Head of caudate nucleus (tissue), 42 donors: ENCODE measurements at regions not wholly inside any gene's neighbourhood (a gene's known extent, or its start where the extent isn't known, plus 50 kb on each side); places are given as distances from the start of the nearest gene placed in this dataset.

ENCODE experiments used
- DNase-seq, 42 donors: peaks; one replicate each; pipeline versions ENCODE4 v3.0.0 to v3.0.0-alpha.2; 2020 to 2021; ENCODE audit warnings: mixed read lengths in 7 of 42
- intact Hi-C: fragments of 100-400 bp; cut with DNase I; formaldehyde crosslinking; loops from one replicate; pipeline ENCODE4 v1.15.0; 2022

DNA sequence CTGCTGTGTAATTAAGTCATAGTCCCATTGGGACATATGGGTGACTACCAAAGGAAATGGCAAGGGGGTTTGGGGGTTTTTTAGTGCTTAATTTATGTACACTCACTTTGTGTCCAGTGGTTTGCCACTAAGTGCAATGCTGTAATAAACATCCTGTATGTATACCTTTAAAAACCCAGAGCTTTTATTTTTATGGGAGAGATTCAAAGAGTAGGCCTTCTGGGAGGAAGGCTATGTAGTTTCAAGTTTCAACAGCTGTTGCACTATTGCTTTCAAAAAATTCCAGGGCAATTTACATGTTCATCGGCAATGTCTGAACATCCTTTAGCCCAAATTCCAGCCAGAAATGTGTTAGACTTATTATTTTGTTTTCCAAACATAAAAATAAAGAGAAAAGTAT, 744.7 kb downstream of the XPNPEP1 start:
- intact Hi-C loops: no loop called here

DNA sequence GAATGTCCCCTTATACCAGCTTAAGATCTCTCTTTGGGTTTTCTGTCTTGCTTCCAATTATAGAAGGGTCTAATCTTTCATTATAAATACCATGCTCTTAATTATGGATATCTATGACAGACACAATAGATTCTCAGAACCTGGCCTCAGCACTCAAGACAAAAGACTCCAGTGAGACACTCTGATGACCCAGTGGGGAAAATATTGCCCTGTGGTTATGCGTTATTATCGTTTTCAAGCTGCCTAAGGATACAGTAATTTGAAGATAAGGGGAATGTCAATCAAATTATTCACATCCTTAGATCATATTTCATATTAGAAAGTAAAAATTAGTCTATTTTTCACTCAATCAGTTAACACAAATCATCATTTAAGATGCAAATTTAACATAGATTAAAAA, 748.8 kb downstream of the XPNPEP1 start:
- intact Hi-C loops: no loop called here
- DNase-seq: no peak

More for the DNA sequence above, 744.7 kb downstream of the XPNPEP1 start:
- no peak for DNase-seq

DNA sequence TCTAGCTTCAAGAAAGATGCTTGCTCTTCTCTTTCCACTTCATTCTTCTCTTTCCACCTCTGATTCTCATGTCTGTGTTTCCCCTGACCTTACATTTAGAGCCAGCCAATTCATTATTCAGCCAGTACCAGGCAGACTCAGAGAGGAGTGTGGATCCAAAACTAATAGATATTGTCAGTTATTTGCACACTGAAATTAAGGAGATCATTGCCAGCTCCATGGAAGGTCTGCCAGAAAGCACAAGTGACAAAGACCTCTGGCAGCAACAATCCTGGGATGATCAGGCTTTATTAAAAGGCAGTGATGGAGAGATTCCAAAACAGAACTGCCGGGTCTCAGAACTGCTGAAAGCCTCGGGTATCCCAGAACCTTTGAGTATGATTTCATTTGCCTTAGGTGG, 749.4 kb downstream of the XPNPEP1 start:
- no peak for DNase-seq
- intact Hi-C loops: no loop called here

DNA sequence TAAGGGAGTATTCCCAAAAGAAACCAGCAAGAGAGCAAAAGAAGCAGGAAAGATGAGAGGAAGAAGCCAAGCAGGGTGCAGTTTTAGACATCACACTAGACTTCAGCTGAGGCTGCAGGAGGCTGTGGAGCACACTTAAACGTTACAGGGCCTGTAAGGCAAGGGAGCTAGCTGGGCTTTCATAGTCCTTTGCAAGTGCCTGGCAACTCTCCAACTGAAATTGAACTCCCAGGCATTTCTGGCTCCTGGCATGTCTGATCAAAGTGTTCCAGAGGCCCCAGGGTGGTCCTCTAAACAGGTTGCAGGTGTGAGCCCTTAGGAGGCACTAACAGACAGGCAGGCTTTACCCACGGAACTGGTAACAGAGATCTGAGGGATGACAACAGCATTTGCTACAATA, 750.2 kb downstream of the XPNPEP1 start:
- no peak for DNase-seq
- intact Hi-C loops: no loop called here

DNA sequence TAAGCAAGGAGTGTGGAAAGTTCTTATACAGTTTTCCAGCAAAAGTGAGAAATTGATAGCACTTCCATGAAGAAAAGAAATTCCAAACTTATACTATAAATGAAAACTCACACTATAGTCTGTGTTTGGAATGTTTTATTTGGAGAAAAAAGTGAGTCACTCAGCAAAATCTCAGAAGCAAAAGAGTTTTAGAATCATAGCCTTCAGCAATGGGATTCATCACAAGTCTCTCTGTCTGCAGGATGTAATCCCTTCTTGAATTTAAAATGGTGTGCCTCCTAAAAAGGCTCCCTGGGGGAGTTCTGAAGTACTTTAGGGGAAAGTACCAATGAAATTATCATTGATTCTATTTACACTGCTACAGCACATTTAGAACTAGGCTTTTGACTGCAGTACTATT, 756.4 kb downstream of the XPNPEP1 start:
- DNase-seq: no peak
- intact Hi-C loops: no loop called here

DNA sequence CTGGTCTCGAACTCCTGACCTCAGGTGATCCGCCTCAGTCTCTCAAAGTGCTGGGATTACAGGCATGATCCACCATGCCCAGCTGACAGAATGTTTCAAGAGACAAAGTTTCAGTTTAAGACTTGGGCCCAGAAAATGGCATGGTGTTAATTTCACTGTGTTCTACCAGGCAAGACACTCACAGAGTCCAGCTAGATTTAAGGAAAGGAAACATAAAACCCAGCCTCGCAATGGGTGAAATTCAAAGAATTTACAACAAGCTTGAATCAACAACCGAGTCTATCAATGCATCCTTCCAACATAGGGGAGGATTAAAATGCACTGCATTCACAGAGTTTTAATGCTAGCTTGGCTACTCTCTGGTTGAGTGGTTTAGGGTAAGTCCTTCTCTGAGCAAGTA, 764.0 kb downstream of the XPNPEP1 start:
- no peak for DNase-seq
- intact Hi-C loops: no loop called here

DNA sequence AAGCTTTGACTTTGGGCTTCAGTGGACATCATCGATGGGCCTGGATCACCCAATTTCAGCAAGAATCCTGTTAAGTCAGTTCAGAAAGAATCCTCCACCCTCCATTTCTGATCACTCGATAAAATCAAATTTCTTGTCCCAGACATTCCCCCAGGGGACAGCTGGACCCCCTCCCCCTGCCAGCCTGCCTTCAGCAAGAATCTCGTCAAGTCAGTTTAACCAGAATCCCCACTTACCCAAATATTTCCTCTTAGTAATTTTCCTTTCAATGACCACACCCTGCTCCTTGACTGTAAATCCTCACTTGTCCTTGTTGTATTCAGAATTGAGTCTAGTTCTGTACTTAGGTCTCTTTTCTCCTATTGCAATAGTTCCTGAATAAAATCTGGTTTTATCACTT, 766.9 kb downstream of the XPNPEP1 start:
- DNase-seq: no peak
- intact Hi-C loops: no loop called here

DNA sequence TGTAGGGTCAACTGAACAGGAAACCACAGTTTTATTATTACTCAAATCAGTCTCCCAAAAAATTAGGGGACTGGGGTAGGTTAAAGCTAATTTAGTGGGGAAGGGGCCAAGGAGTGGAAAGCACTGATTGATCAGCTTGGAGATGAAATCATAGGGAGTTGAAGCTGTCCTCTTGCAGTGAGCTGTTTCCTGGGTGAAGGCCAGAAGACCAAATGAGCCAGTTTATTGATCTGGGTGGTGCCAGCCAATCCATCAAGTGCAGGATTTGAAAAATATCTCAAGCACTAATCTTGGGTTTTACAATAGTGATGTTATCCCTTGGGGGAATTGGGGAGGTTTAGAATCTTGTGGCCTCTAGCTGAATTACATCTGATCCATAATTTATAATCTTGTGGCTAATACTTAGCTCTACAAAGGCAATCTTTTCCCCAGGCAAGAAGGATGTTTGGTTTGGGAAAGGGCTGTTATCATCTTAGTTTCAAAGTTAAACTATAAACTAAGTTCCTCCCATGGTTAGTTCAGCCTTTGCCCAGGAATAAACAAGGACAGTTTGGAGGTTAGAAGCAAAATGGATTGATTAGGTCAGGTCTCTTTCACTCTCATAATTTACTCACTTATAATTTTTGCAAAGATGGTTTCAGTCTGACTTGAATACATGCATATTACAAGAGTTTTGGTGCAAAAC, 773.5 kb downstream of the XPNPEP1 start:
- intact Hi-C loops: no loop called here
- DNase-seq: no peak

DNA sequence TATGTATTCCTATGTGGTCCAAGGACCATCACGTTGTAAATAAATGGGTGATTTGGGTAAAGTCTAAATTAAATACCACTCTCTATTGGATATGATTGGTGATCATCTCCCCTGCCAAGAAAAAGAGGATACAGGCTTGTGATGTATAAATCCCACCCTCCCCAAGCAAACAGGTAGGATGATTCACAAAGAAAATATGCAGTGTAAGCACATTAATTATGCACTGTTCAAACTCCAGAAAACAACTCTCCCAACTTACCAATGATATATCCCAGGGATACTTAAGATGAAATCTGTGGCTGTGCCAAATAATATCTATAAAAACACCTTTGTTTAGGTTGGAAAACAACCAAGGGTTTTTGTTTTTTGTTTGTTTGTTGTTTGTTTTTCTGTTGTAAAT, 795.9 kb downstream of the XPNPEP1 start:
- intact Hi-C loops: no loop called here
- no peak for DNase-seq

DNA sequence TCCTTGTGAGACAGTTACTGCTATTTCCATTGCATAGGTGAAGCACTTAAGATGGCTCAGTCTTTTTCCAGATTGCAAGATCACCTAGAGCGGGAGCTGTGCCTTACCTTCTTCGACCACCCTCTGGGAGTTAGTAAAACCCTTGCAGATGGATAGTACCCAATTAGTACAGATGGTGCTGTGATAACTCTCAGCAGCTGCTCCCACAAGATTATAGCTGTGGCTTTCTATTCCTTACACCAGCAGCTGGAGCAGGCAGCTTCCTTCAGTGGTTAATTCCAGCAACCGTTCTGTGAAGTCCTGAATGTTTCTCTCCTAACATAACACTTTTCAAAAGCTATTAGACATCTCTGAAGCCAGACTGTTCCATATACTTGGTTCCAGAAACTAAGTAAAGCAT, 796.8 kb downstream of the XPNPEP1 start:
- intact Hi-C loops: no loop called here
- DNase-seq: no peak

DNA sequence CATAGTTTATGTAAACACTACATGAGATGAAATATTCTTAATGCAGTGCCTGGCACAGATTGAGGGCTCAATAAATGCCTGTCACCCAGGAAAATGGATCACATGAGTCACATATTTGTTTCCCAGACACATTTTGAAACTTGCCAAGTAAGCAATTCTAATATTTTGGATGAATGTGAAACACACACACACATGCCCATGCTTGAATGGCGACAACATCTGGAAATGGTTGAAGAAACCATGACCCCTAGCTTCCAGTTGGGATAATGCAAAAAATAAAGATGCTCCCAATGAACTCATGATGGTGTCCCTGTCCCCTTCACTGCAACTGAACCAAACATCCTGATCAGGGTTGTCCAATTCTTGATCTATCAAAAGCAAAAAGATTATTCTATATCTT, 797.3 kb downstream of the XPNPEP1 start:
- DNase-seq: no peak
- intact Hi-C loops: no loop called here

DNA sequence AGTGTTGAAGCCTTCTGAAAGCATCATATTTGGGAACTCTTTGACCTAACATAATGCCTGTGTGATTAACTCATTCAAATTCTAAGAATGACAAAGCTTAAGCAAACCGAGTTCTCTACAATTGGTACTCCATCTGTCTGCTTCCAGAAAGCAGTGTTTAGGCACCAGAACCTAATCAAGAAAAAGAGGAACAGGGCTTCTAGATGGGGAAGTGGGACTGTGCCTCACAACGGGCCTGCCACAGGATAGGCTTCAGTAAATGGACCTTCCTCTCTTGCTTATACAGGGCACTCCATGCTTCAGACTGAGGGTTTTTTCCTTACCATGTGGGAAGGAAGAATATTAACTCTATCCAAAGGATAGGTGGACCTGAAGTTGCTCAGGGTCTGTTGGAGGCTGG, 808.1 kb downstream of the XPNPEP1 start:
- DNase-seq: no peak
- intact Hi-C loops: no loop called here

DNA sequence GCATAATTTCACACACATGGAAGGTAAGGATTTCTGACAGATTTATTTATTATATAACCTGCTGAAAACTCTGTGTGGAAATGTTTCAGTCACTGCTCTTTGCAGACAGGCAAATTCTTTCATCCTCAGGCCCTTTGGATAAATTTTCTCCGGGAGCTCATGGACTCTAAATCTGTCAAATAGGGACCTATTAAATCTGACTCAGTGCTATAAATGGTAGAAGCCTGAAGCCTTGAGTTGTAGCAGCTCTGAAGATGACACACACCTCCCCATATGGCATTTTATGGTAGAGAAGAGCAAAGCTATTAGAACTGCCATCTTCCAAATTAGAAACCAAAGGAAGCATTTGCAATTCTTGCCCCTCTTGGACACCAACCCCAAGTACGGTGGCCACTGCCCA, 808.7 kb downstream of the XPNPEP1 start:
- intact Hi-C loops: no loop called here
- DNase-seq: no peak

DNA sequence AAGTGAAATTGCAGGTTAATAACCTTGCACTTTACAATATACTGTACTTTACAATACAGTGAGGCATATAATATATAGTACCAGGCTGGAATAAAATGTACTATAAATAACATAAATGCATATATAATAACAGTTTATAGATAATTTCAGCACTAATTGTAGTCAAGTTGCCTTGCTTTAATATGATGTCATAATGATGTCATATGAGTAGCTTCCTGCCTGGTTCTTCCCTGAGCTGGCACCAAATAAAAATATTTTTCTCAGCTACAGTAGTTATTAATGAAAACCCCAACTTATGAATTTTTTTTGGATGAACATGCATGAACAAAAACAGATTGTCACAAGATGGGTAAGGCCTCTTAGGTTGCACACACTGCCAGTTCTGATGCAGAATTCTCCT, 816.7 kb downstream of the XPNPEP1 start:
- DNase-seq: no peak
- intact Hi-C loops: no loop called here

DNA sequence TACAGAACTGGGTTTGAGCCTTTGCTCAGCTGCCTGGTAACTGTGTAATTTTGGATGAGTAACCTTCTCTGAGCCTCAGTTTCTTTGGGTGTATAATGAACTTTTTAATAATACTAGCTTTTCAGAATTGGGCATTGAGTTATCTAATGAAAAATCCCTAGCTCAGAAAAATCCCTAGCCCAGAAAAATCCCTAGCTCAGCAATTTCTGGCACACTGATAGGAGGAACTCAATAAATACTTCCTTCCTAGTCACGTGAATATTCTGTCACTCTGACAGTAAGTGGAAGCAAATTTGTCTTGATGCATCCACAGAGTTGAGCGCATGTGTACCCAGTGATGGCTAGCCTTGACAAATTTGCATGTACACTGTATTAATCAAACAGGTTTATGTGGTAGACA, 817.6 kb downstream of the XPNPEP1 start:
- DNase-seq: no peak
- intact Hi-C loops: no loop called here

DNA sequence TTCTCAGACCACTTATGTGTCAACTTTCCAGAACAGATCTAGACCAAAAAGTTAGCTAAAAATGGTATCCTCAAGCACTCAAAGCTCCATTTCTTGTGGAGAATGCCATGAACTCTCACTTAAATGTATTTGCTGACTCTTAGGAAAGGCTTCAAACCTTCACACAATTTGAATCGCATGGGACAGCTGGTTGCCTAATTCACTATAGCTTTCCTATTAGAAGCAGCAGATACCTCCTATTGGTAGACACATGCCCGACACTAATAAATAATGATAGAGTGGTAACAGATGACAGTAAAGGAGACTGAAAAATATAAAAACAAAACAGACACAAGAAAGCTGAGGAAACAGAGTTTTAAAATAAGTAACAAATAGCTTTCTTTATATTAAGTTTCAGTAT, 818.5 kb downstream of the XPNPEP1 start:
- no peak for DNase-seq

DNA sequence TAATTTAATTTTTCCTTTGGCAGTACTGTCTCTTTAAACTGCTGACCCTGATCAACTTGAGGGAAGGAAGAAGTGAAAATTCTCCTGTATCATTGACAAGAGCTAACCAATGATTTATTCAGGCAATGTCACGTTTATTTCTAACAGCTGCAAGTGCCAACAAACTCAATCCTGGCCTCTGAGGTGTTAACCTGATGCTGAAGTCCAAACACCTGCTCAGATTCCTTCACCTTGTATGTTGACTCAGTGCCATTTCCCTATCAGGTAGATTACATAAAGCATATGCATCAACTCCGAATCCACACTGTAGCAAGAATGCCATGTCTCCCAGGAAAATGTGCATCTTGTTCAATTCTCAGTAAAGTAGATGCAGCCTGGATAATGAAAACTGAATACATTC, 820.0 kb downstream of the XPNPEP1 start:
- DNase-seq: no peak
- intact Hi-C loops: no loop called here

More for the DNA sequence above, 818.5 kb downstream of the XPNPEP1 start:
- intact Hi-C loops: no loop called here

DNA sequence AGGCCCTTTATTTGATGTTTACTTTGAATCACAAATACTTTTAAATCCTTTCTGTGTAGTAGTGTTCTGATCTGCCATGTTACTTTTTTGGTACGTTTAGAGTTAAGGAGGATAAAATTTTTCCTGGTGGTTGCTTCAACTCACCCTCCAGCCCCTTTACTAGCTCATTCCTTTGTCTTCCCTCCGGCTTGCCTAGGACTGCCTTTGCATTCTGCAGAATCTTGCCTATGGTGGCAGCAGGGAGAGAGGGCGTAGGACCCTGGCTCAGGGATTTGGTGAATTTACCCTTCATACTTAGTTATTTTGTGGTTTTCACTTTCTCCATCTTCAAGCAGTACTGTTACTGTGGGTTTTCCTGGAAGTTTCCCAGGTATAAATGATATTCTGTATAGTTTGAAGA, 833.5 kb downstream of the XPNPEP1 start:
- intact Hi-C loops: no loop called here
- no peak for DNase-seq

DNA sequence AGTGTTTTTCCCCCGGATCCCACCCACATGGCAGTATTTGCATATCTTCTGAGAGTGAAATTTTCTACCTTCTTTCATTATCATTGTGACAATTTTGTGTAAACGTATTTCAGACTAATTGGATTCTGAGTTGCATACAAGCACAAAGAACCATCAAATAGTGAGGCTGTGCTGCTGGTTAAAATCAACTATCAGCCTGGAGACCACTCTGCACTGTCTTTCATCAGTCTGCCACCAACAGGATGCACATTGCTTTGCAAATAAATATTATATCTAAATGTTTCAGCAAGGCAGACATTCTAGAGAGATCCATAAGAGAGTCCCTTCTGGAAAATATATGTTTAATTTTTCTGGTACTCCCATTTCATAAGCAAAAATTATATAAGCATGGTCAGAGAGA, 851.8 kb downstream of the XPNPEP1 start:
- DNase-seq: no peak
- intact Hi-C loops: no loop called here

DNA sequence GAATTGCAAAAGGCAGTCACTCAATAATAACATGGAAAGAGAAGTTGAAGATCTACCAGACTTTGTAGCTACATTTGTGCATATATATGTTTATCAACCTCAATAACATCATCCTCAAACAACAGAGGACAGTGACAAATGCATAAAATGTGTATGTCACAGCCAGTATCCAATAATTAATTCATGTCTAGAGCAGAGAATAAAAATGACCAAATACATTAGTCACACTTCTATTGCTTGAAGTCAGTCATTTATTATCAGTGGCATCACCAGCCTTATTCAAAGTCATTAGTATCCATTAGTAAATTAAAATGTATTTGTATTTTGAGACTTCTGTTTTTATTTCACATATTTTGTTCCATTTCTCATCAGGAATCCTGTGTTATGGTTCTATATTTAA, 852.8 kb downstream of the XPNPEP1 start:
- intact Hi-C loops: no loop called here
- DNase-seq: no peak

DNA sequence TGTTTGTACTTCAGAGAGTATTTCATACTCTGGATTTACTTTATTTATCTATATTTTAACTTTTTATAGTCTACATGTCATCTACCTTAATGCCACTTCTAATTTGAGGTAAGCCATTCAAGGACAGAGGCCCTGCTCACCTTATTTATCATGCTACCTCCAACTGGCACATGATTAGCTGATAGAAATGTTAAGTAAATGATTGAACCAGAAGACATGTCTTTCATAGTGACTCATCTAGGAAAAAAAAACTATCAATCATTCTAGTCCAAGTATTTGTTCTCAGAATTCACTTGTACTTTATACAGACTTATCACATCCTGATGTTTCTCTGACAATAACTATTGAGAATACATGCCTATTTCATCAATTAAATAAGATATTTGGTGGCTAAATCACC, 856.3 kb downstream of the XPNPEP1 start:
- intact Hi-C loops: no loop called here
- no peak for DNase-seq

DNA sequence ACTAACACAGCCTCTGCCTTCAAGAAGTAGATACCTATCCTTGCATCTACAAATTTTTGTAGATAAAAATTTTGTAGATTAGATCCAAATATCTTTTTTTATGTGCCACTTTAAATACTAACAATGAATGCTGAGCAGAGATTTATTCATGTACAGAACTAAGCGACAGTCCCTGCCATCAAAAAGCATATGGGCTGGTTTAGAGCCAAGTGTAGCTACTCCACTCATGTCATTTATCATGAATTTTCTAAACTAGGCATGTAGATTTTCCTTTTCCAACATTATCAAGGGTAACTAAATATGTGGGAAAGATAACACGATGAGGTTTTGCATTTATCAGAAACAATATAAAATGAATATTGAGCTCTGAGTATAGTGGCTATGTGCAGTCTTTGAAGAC, 857.5 kb downstream of the XPNPEP1 start:
- intact Hi-C loops: no loop called here
- no peak for DNase-seq
